Tongue (tissue), 1 donor: ENCODE measurements at regions not wholly inside any gene's neighbourhood (a gene's known extent, or its start where the extent isn't known, plus 50 kb on each side); places are given as distances from the start of the nearest gene placed in this dataset.

Experiments
- DNase-seq: peaks from one replicate; pipeline ENCODE4 v3.0.0-alpha.2; 2015

- no peak for DNase-seq
These were observed 111.1 kb upstream of the SLC66A3 start for GRCh38 chr2:11044201-11044600.

GRCh38 chr2:11045294-11045693 is 110.0 kb upstream of the SLC66A3 start:
- DNase-seq = no peak

- DNase-seq = no peak
These were observed 106.8 kb upstream of the SLC66A3 start for GRCh38 chr2:11048335-11049008.

- no peak for DNase-seq
These were observed 104.7 kb upstream of the SLC66A3 start for GRCh38 chr2:11050565-11050964.

GRCh38 chr2:11051280-11051679 is 104.0 kb upstream of the SLC66A3 start:
- no peak for DNase-seq

- no peak for DNase-seq
These were observed 101.7 kb upstream of the SLC66A3 start for GRCh38 chr2:11053546-11053945.

- DNase-seq = no peak
These were observed 100.2 kb upstream of the SLC66A3 start for GRCh38 chr2:11054783-11055678.

GRCh38 chr2:11055679-11056215 is 99.5 kb upstream of the SLC66A3 start:
- no peak for DNase-seq

GRCh38 chr2:11056614-11057013 is 98.7 kb upstream of the SLC66A3 start:
- peak; percentile 65 for DNase-seq

- DNase-seq = no peak
These were observed 98.2 kb upstream of the SLC66A3 start for GRCh38 chr2:11057031-11057430.

GRCh38 chr2:11058129-11058528 is 97.1 kb upstream of the SLC66A3 start:
- no peak for DNase-seq

- no peak for DNase-seq
These were observed 94.7 kb upstream of the SLC66A3 start for GRCh38 chr2:11060376-11061169.

- DNase-seq = no peak
These were observed 89.3 kb upstream of the SLC66A3 start for GRCh38 chr2:11065833-11066485.

- DNase-seq = no peak
These were observed 87.8 kb upstream of the SLC66A3 start for GRCh38 chr2:11067221-11068078.

GRCh38 chr2:11068079-11068741 is 87.1 kb upstream of the SLC66A3 start:
- no peak for DNase-seq

GRCh38 chr2:11068856-11069526 is 86.3 kb upstream of the SLC66A3 start:
- DNase-seq = no peak

- no peak for DNase-seq
These were observed 85.6 kb upstream of the SLC66A3 start for GRCh38 chr2:11069566-11070185.

- DNase-seq = peak; percentile 24
These were observed 84.1 kb upstream of the SLC66A3 start for GRCh38 chr2:11071211-11071610.

- DNase-seq = no peak
These were observed 83.3 kb upstream of the SLC66A3 start for GRCh38 chr2:11071939-11072338.
